Stomach (tissue), 4 donors: ENCODE measurements at regions not wholly inside any gene's neighbourhood (a gene's known extent, or its start where the extent isn't known, plus 50 kb on each side); places are given as distances from the start of the nearest gene placed in this dataset.

Experiments
- POLR2A ChIP-seq, 4 donors: fragments of 450-650 bp; IDR thresholded peaks; one replicate each; pipeline ENCODE4 v1.6.1; 2016; ENCODE audit warnings: antibody characterized with exemption in 4 of 4, control low read depth in 2 of 4, mild to moderate bottlenecking in 1 of 4, moderate library complexity in 1 of 4
- POLR2AphosphoS5 ChIP-seq, 3 donors: sonication (generic); formaldehyde crosslinking; IDR thresholded peaks; one replicate each; pipeline ENCODE4 v1.6.1; 2016; ENCODE audit warnings: antibody characterized with exemption in 3 of 3
- TF ChIP-seq, protein P1 (sequence below), 7 experiments: fragments of 450-650 bp in 4 of 7; fragments of 200-600 bp in 3 of 7; sonication (generic) in 3 of 7; IDR thresholded peaks; one replicate each; pipeline ENCODE4 v1.5.1; 2016 to 2019; ENCODE audit warnings: antibody characterized with exemption in 7 of 7, control low read depth in 2 of 7, mild to moderate bottlenecking in 1 of 7

DNA sequence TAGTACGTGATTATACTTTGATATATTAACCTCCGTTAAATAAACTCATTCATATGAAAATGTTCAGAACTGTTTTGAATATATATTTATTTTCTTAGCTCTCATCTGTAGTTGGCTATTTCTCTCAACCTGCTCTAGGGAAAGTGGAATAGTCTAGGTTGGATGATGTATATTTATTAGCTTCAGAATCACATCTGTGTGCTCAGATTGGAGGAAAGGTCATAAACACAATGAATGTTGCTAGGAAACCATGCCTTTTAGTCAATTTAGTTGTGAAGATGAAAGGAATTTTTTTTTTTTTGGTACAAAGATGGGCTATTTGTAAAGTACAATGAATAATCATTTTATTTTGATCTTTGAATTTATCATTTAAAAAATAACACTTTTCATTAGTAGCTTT lies 439.1 kb downstream of the FOXG1 start:
- TF ChIP-seq POLR2A (IDR thresholded peaks at IDR 0.05) = no peak
- TF ChIP-seq, protein P1, sequence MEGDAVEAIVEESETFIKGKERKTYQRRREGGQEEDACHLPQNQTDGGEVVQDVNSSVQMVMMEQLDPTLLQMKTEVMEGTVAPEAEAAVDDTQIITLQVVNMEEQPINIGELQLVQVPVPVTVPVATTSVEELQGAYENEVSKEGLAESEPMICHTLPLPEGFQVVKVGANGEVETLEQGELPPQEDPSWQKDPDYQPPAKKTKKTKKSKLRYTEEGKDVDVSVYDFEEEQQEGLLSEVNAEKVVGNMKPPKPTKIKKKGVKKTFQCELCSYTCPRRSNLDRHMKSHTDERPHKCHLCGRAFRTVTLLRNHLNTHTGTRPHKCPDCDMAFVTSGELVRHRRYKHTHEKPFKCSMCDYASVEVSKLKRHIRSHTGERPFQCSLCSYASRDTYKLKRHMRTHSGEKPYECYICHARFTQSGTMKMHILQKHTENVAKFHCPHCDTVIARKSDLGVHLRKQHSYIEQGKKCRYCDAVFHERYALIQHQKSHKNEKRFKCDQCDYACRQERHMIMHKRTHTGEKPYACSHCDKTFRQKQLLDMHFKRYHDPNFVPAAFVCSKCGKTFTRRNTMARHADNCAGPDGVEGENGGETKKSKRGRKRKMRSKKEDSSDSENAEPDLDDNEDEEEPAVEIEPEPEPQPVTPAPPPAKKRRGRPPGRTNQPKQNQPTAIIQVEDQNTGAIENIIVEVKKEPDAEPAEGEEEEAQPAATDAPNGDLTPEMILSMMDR (IDR thresholded peaks at IDR 0.05) = no peak
- no peak for TF ChIP-seq POLR2AphosphoS5 (IDR thresholded peaks at IDR 0.05)
